GM21825 (cell line): ENCODE measurements at regions not wholly inside any gene's neighbourhood (a gene's known extent, or its start where the extent isn't known, plus 50 kb on each side); places are given as distances from the start of the nearest gene placed in this dataset.

Experiments
- ATAC-seq: cut with Tn5 transposase; IDR thresholded peaks from one replicate; pipeline ENCODE4 v1.9.1; 2021; ENCODE audit warnings: mild to moderate bottlenecking, moderate library complexity; ENCODE audit not compliant: unreplicated experiment

- ATAC-seq, result no peak
Measured at GRCh38 chr11:39145346-39145745, 2314.1 kb downstream of the LRRC4C start.

GRCh38 chr11:39144351-39145130, 2314.9 kb downstream of the LRRC4C start:
- no peak for ATAC-seq

DNA sequence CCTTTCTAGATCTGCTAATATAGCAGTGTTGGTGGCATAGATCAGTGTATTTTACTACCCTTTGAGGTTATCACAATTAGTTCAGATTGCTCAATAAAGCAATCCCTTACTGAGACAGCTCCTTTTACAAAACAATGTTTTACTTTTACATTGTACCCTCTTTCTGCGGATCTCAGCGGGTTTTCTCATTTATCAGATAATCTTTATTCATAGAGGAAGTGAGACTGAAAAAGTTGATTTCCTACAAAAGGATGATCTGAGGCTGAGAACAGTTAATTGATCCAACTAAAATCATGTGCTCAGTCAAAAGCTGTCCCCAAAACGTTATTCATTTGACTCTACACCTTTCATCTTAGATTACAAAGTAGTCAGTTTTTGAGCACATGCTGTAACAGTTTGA, 2319.9 kb downstream of the LRRC4C start:
- ATAC-seq, result no peak

- no peak for ATAC-seq
Measured at GRCh38 chr11:39120890-39121289, 2338.6 kb downstream of the LRRC4C start.

GRCh38 chr11:39113606-39114005, 2345.8 kb downstream of the LRRC4C start:
- ATAC-seq, result no peak

DNA sequence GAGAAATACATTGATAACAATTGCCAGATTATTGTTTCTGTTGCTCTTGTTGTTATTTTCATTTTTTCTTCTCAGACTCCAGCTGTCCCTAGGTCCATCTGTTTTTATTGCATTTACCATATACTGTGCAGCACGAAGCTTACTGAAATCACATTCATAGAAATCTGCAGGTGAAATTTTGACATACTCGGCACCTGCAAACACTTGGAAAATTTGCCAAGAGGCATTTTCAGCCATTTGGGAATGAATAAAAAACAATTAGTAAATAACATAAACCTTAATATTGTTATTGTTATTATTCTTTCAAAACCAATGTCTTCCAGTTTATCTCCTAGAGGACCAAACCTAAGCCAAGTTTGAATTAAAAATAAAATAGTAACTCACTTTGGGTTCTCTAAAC, 2357.2 kb downstream of the LRRC4C start:
- ATAC-seq, result no peak

- no peak for ATAC-seq
Measured at GRCh38 chr11:39078465-39078864, 2381.0 kb downstream of the LRRC4C start.

- no peak for ATAC-seq
Measured at GRCh38 chr11:39037611-39038010, 2421.8 kb downstream of the LRRC4C start.

DNA sequence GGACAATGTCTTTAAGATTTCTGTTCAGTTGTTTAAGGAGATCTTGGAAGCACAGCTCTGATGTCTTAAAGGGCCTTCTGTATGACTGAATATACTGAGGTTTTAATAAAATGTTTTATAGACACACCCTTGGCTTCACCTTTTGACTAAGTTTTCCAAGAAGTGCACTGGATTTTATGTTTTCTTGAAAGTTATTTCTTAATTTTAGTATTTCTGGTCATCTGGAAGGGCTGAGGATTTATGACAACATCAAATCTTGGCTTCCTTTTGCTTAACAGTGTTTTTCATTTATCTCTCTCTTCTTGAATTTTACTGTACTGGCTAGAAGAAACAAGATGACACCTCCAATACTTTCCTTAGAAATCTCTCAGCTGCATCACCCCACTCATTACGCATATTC, 2423.4 kb downstream of the LRRC4C start:
- no peak for ATAC-seq

DNA sequence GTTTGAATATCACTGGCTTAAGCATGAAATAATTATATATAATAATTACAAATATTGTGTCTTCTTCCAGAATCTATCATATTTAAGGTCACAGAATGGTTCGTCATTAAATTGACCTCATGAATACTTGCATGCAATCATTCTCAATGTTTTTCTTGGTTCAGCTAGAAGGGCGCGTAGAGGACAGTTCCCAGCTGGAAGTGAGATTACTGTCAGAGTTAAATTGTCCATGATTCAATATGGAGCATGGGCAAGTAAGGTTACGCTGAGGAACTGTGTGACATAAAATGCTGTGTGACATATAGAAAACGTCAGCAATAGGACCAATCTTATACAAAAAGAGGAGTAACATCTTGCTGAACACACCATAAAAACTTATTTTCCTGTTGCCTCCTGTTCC, 2423.5 kb upstream of the RAG2 start:
- no peak for ATAC-seq

DNA sequence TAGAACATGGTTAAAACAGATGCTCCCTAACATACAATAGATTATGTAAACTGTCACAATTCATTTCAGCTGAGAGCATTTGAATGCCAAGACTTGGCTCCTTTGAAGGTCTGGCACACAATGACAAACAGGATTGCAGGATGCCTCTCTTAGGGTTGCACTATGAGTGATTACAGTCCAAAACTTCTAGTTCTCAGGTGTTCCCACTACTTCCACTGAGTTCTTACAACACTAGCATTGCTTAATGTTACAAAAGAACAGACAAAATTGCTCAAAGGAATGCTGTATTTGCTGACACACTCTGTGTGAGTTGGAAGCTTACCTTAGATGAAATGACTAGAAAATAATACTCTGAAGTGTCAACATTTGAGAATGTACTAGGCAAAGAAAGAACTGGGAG, 2413.8 kb upstream of the RAG2 start:
- ATAC-seq, result no peak

DNA sequence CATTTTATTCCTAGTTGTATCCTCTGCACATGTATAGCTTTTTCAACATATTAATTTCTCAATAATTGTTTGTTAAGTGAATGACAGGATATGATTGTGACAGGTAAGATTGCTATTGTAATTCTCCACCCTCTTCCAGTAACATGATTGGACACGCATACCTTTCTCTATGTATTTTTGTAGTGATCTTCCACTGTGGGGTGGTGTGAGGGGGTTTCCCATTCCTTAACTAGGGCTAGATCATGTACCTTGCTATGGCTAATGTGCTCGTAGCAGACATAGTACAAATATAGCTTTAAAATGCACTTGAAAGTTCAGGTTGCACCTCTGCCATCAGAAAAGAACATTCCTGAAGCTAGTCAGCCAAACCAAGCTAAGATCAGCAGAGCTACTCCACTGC, 2392.8 kb upstream of the RAG2 start:
- no peak for ATAC-seq

DNA sequence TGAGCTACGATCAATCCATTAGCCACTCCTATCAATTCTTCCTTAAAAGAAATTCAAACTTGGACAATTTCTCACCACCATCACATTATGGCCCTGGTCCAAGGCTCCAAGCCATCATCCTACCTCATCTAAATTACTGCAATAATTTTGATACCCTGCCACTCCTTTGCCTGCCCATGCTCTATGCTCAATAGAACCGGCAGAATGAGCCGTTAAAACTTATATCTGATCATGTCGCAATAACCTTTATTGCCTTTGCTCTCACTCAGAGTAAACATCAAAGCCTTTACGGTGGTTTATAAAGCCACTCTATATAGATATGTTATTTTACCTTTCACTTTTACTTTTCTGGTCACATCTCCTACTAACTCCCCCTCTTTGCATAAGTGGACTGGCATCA, 2392.1 kb upstream of the RAG2 start:
- ATAC-seq, result no peak

- ATAC-seq, result no peak
Measured at GRCh38 chr11:38988908-38989307, 2390.9 kb upstream of the RAG2 start.

DNA sequence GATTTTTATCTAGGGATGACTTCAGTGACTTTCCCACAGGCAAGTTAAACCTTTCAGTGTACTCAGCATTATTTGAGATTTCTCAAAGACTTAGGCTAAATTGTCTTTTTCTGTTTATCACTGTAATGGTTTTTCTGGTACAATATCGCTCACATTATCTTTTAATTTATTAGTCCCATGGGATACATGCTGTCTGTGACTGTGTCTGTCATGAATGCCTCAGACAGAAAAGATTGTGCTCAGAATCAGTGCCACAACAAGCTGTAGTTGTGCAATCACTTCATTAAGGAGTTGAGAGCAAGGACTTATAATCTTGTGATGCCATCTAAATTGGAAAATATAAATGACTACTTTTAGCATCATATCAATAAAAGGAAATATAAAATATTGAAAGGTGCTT, 2374.2 kb upstream of the RAG2 start:
- ATAC-seq, result no peak

- ATAC-seq, result no peak
Measured at GRCh38 chr11:38971141-38971540, 2373.1 kb upstream of the RAG2 start.

- no peak for ATAC-seq
Measured at GRCh38 chr11:38968951-38969350, 2370.9 kb upstream of the RAG2 start.

GRCh38 chr11:38952698-38953097, 2354.7 kb upstream of the RAG2 start:
- no peak for ATAC-seq

- no peak for ATAC-seq
Measured at GRCh38 chr11:38950867-38951266, 2352.8 kb upstream of the RAG2 start.

GRCh38 chr11:38948392-38948791, 2350.4 kb upstream of the RAG2 start:
- ATAC-seq, result no peak

DNA sequence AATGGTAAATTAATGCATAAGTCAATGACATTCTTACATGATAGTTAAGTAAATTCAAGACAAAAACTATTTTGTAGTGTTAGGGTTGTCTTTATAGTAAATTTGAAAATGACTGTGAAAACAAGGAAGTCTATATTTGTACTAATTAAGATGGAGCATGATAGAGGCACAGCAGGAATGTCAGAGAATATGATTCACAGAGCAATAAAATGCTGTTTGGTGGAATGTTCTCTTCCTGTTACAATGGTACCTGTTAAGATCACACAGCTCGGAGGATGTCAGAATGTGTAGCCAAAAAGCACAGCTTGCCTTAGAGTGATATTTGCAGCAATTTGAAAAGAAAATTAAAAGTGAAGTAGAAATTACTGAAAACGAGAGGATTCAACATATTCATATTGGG, 2339.7 kb upstream of the RAG2 start:
- no peak for ATAC-seq

GRCh38 chr11:38935941-38936340, 2337.9 kb upstream of the RAG2 start:
- no peak for ATAC-seq

DNA sequence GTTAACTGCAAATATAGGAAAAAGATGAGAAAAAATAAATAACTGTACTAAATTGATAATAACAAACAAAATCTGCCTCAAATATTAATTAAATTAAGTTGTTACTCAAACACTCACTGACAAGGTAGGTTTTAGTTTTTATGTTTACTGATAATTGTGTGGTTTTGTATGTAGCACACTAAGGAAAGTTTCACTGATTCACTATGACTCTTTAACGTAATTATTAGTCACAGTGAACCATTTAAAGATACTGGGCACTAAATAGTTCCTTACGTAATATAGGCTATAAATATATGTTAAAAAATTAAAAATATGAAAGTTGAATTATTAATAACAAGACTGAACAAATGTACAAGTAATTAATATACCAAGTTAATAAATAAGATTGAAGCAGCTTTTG, 2330.0 kb upstream of the RAG2 start:
- ATAC-seq, result no peak
